CD4-positive, alpha-beta T cell (primary cell): ENCODE measurements at regions not wholly inside any gene's neighbourhood (a gene's known extent, or its start where the extent isn't known, plus 50 kb on each side); places are given as distances from the start of the nearest gene placed in this dataset.

ENCODE experiments used
- ATAC-seq: fragments of 200-7000 bp; cut with Tn5 transposase; one replicate; pipeline ENCODE4 v1.10.0; 2022; ENCODE audit warnings: mild to moderate bottlenecking; ENCODE audit not compliant: poor library complexity
- CTCF ChIA-PET: fragments of 350-600 bp; sonication (Branson Sonifier 250); formaldehyde crosslinking; loops from one replicate; lab custom pipeline; 2021; ENCODE audit warnings: antibody characterized with exemption, inconsistent platforms; lab: Charles Lee
- POLR2A ChIA-PET: fragments of 350-600 bp; sonication (Branson Sonifier 250); formaldehyde crosslinking; loops from one replicate; lab custom pipeline; 2021; ENCODE audit warnings: antibody characterized with exemption, inconsistent platforms; lab: Charles Lee
- DNase-seq, 14 experiments: peaks; one replicate each; pipeline ENCODE4 v3.0.0-alpha.2; 2013 to 2020; ENCODE audit warnings: mixed read lengths in 2 of 14
- H3K27ac ChIP-seq, 2 donors: one replicate each; pipeline versions ENCODE4 v1.5.1 to v1.7.0; 2013; ENCODE audit warnings: low read length in 2 of 2, low read depth in 1 of 2, mild to moderate bottlenecking in 1 of 2
- H3K27me3 ChIP-seq, 2 experiments: 1 replicate in 1 of 2; 2 replicates in 1 of 2; pipeline versions ENCODE4 v1.6.1 to v1.7.0; 2013; ENCODE audit warnings: low read length in 2 of 2, control low read depth in 1 of 2, mild to moderate bottlenecking in 1 of 2, moderate library complexity in 1 of 2; ENCODE audit not compliant: insufficient read depth in 2 of 2, control insufficient read depth in 1 of 2
- H3K36me3 ChIP-seq: one replicate; pipeline ENCODE4 v1.6.1; 2013; ENCODE audit warnings: low read length, control low read depth; ENCODE audit not compliant: insufficient read depth
- H3K4me1 ChIP-seq: one replicate; pipeline ENCODE4 v1.6.1; 2013; ENCODE audit warnings: low read length, control low read depth; ENCODE audit not compliant: insufficient read depth
- H3K4me3 ChIP-seq: one replicate; pipeline ENCODE4 v1.5.1; 2013; ENCODE audit warnings: mild to moderate bottlenecking, low read length, moderate library complexity
- H3K9me3 ChIP-seq, 2 experiments: 1 replicate in 1 of 2; 2 replicates in 1 of 2; pipeline versions ENCODE4 v1.6.1 to v1.7.0; 2013; ENCODE audit warnings: low read length in 2 of 2, mild to moderate bottlenecking in 2 of 2, control low read depth in 1 of 2, moderate library complexity in 1 of 2; ENCODE audit not compliant: control insufficient read depth in 1 of 2, insufficient read depth in 1 of 2
- H3K27ac Mint-ChIP-seq: one replicate; pipeline ENCODE4 v1.8.0; 2020; ENCODE audit warnings: mixed read lengths
- H3K27me3 Mint-ChIP-seq: one replicate; pipeline ENCODE4 v1.8.0; 2021; ENCODE audit warnings: mixed read lengths
- H3K36me3 Mint-ChIP-seq: one replicate; pipeline ENCODE4 v1.8.0; 2021; ENCODE audit warnings: low read depth, mixed read lengths
- H3K4me1 Mint-ChIP-seq: one replicate; pipeline ENCODE4 v1.8.0; 2021; ENCODE audit warnings: low read depth, mixed read lengths
- H3K4me3 Mint-ChIP-seq: one replicate; pipeline ENCODE4 v1.8.0; 2020; ENCODE audit warnings: mild to moderate bottlenecking, mixed read lengths
- H3K9me3 Mint-ChIP-seq: one replicate; pipeline ENCODE4 v1.8.0; 2020; ENCODE audit warnings: mixed read lengths
- intact Hi-C, 2 experiments: fragments of 100-400 bp; cut with DNase I in 1 of 2; cut with micrococcal nuclease in 1 of 2; formaldehyde crosslinking; loops; one replicate each; pipeline versions ENCODE4 v1.15.1 to v1.9.0; 2023 to 2025; cut with DNase I, micrococcal nuclease
- TF ChIP-seq, protein P1 (sequence below): fragments of 200-600 bp; IDR thresholded peaks from one replicate; pipeline ENCODE4 v1.8.0; 2022; ENCODE audit warnings: antibody characterized with exemption, mild to moderate bottlenecking

DNA sequence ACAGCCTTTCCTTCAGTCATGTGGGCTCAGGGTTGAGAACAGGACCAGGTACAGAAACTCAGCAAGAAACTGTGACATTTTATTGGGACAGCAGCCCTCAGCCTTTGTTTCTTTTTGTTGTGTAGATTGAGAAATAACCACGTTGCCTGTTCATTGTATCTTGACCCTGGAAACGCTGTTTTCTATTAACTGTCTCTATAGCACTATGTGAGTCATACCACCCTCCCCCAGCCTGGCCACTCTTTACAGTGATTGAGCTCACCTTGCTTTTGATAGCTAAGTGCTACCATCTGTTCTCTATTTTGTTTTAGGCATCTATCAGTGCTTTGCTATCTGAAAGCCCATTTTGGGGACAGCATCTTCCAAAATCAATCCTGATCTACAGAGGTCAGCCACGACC, 127.9 kb downstream of the CD47 start:
- H3K27ac ChIP-seq, result no peak overlapping the region
- TF ChIP-seq, protein P1, sequence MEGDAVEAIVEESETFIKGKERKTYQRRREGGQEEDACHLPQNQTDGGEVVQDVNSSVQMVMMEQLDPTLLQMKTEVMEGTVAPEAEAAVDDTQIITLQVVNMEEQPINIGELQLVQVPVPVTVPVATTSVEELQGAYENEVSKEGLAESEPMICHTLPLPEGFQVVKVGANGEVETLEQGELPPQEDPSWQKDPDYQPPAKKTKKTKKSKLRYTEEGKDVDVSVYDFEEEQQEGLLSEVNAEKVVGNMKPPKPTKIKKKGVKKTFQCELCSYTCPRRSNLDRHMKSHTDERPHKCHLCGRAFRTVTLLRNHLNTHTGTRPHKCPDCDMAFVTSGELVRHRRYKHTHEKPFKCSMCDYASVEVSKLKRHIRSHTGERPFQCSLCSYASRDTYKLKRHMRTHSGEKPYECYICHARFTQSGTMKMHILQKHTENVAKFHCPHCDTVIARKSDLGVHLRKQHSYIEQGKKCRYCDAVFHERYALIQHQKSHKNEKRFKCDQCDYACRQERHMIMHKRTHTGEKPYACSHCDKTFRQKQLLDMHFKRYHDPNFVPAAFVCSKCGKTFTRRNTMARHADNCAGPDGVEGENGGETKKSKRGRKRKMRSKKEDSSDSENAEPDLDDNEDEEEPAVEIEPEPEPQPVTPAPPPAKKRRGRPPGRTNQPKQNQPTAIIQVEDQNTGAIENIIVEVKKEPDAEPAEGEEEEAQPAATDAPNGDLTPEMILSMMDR, result no peak
- no peaks in the 10 kb centered on the region for H3K9me3 ChIP-seq
- Mint-ChIP-seq H3K9me3 (peaks cover 2% of the 10 kb centered on the region), H3K27ac (no peak overlapping the region), H3K4me1 (no peaks in the 10 kb centered on the region), H3K4me3 (no peak overlapping the region), H3K27me3 (no peaks in the 10 kb centered on the region), H3K36me3 (no peaks in the 10 kb centered on the region)
- no peaks in the 10 kb centered on the region for H3K27me3 ChIP-seq
- no peak for ATAC-seq
- no peaks in the 10 kb centered on the region for H3K36me3 ChIP-seq
- CTCF ChIA-PET, result no interaction called here
- intact Hi-C loops, result no loop called here
- DNase-seq, result no peak
- no peaks in the 10 kb centered on the region for H3K4me1 ChIP-seq
- no peak overlapping the region for H3K4me3 ChIP-seq
- POLR2A ChIA-PET, result no interaction called here

DNA sequence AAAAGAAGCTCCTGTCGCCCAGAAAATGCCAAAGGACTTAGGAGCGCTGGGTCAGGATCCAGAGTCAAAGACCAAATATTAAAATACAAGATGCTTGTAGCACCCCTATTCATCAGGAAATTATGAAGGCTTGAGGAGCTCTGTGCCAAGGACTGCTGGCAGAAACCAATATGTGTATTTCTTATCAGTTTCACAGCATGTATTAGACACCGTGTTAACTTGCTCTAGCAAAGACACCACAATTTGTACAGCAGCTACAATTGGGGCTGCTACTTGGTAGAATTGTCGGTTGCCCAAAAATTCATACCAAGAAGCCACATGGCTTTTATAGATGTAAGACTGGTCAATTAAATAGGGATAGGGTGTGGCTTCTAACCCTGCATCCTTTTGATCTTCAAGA, 128.8 kb downstream of the CD47 start:
- DNase-seq (no peak), ATAC-seq (no peak)
- intact Hi-C loops, result no loop called here
- H3K4me3 Mint-ChIP-seq, result no peak overlapping the region
- TF ChIP-seq, protein P1, result no peak
- H3K27me3 ChIP-seq, result no peaks in the 10 kb centered on the region
- H3K9me3 ChIP-seq, result no peaks in the 10 kb centered on the region
- no peaks in the 10 kb centered on the region for H3K4me1 ChIP-seq
- no peaks in the 10 kb centered on the region for H3K27me3 Mint-ChIP-seq
- peaks cover 2% of the 10 kb centered on the region for H3K9me3 Mint-ChIP-seq
- ChIA-PET CTCF (no interaction called here), POLR2A (no interaction called here)
- H3K36me3 ChIP-seq, result no peaks in the 10 kb centered on the region
- no peaks in the 10 kb centered on the region for H3K4me1 Mint-ChIP-seq
- no peak overlapping the region for H3K27ac ChIP-seq
- no peak overlapping the region for H3K4me3 ChIP-seq
- no peak overlapping the region for H3K27ac Mint-ChIP-seq
- H3K36me3 Mint-ChIP-seq, result no peaks in the 10 kb centered on the region

GRCh38 chr3:107959550-107960154, 131.2 kb downstream of the CD47 start:
- Mint-ChIP-seq H3K4me1 (peaks cover 10% of the 10 kb centered on the region), H3K27me3 (no peaks in the 10 kb centered on the region), H3K9me3 (peaks cover 2% of the 10 kb centered on the region), H3K27ac (no peak overlapping the region), H3K36me3 (no peaks in the 10 kb centered on the region), H3K4me3 (no peak overlapping the region)
- H3K4me3 ChIP-seq, result no peak overlapping the region
- no peaks in the 10 kb centered on the region for H3K27me3 ChIP-seq
- intact Hi-C loops, result no loop called here
- no peak for ATAC-seq
- CTCF ChIA-PET, result no interaction called here
- H3K4me1 ChIP-seq, result peaks cover 3% of the 10 kb centered on the region
- no peaks in the 10 kb centered on the region for H3K9me3 ChIP-seq
- H3K27ac ChIP-seq, result no peak overlapping the region
- POLR2A ChIA-PET, result no interaction called here
- TF ChIP-seq, protein P1, result no peak
- no peak for DNase-seq
- no peaks in the 10 kb centered on the region for H3K36me3 ChIP-seq
